ENCODE measurements at regions not wholly inside any gene's neighbourhood (a gene's known extent, or its start where the extent isn't known, plus 50 kb on each side); places are given as distances from the start of the nearest gene placed in this dataset.
"Not testable (repeated sequence)": the region's sequence is repeated elsewhere in the genome, so short reads cannot be mapped to it uniquely, and the experiment has no call there.

DNA sequence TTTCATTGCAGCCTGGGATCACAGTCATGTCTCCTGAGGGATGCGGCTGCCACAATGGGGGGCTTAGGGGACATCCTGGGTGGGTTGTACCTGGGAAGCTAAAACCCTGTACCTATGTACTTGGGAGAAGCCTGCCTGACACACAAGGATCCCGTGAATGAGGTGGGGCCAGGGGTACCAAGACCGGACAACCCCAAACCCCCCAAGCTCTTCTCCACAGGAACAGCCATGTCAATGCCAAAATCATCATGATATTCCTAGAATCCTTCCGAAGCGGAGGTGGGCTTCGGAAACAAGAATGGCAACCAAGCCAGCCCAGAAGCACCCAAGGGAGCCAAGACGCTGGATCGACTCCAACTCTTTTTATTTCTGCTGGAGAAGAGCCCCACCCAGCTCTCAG lies 260.3 kb upstream of the TCERG1L start:
- intact Hi-C loops (cut with DNase I, micrococcal nuclease) = no loop called here
- DNase-seq (no peak), ATAC-seq (no peak)

GRCh38 chr10:131573256-131573655 lies 261.7 kb upstream of the TCERG1L start:
- intact Hi-C loops (cut with DNase I, micrococcal nuclease) = no loop called here
- ATAC-seq = no peak
- DNase-seq = no peak

GRCh38 chr10:131573707-131574106 lies 262.2 kb upstream of the TCERG1L start:
- intact Hi-C loops (cut with DNase I, micrococcal nuclease) = no loop called here
- ATAC-seq = no peak
- DNase-seq = no peak

- intact Hi-C loops (cut with DNase I, micrococcal nuclease) = no loop called here
- DNase-seq (no peak), ATAC-seq (no peak)
These were observed 262.8 kb upstream of the TCERG1L start for GRCh38 chr10:131574363-131574706.

- DNase-seq (no peak), ATAC-seq (no peak)
- intact Hi-C loops (cut with DNase I, micrococcal nuclease) = no loop called here
These were observed 263.3 kb upstream of the TCERG1L start for GRCh38 chr10:131574707-131575430.

DNA sequence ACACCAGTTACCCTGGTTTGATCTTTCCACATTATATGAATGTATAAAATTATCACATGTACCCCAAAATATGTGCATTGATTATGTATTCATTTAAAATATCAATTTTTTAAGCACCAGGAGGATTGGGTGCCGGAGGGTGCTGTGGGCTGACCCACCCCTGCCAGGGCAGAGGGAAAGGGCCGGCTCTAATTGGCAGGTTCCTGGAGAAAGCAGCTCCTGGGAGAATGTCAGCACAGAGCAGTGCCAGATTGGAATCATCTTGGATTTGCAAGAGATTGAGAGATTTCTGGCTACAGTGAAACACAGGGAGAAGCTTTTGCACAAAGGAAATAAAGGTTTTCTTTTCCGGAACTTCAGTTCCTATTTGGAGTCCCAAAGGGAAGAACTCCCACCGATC lies 264.4 kb upstream of the TCERG1L start:
- intact Hi-C loops (cut with DNase I, micrococcal nuclease) = no loop called here
- ATAC-seq = no peak
- no peak for DNase-seq

- intact Hi-C loops (cut with DNase I, micrococcal nuclease) = no loop called here
- ATAC-seq = no peak
- DNase-seq = no peak
These were observed 265.0 kb upstream of the TCERG1L start for GRCh38 chr10:131576341-131577177.

- ATAC-seq = no peak
- DNase-seq = no peak
- intact Hi-C loops (cut with DNase I, micrococcal nuclease) = no loop called here
These were observed 265.6 kb upstream of the TCERG1L start for GRCh38 chr10:131577178-131577555.

DNA sequence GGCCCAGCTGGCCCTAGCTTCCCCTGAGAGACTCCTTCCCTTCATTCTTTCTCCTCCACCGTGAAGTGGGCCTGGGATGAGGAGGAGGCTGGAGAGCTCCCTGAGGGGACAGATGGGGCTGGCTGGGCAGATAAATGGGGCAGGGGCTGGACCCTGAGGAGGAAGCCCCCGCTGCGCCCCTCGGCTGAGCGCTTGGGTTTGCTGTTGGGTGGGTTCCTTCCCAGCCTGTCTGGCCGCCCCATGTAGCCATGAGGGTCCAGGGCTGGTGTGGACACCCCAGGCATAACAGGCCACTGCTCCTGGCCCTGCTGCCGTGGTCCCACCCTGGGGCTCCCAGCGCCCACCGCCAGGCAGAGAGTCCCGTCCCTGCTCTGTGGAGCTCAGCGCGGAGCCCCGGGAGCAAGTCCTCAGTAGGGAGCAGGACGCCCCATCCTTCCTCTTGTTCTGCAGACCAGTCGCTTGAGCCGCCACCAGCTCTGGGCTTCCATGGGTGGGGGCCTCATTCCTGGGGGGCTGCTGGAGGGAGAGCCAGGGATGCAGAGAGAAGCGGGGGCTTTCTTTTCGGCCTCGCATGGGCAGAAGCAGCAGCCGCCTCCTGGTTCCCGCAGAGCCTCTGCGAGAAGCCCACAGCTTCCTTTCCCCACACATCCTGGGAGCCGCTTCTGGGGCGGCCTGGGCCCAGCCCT lies 266.4 kb upstream of the TCERG1L start:
- DNase-seq = no peak
- intact Hi-C loops (cut with DNase I, micrococcal nuclease) = no loop called here
- ATAC-seq = no peak

GRCh38 chr10:131578472-131578970 lies 267.0 kb upstream of the TCERG1L start:
- ATAC-seq (no peak), DNase-seq (no peak)
- intact Hi-C loops (cut with DNase I, micrococcal nuclease) = no loop called here

- intact Hi-C loops (cut with DNase I, micrococcal nuclease) = no loop called here
- no peak for DNase-seq
These were observed 267.9 kb upstream of the TCERG1L start for GRCh38 chr10:131579251-131580071.

DNA sequence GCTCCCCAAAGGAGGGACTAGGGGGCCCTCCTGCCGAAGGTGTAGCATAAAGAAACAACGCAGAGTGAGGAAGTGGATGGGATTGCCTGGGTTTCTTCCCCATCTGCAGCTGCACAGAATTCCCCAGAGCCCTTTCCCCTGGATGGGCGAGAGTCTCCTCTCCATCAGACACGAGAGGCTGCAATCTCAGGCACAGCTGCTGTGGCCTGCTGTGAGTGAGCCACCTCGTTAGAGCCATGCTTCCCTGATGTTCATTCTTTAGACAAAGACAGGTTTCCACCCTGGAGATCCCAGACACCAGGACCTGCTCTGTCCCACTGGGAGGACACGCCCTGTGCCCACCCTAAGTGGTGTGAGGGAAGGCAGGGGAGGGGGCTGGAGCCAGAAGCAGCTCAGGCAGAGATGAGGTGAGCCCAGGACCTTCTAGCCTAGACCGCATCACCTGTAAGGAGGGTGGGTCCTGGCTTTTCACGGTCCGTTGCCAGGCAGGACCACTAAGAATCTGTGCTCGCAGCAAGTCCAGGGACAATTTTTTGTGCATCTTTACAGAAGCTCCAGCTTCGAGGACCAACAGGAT lies 268.6 kb upstream of the TCERG1L start:
- no peak for DNase-seq
- intact Hi-C loops (cut with DNase I, micrococcal nuclease) = no loop called here
- no peak for ATAC-seq

More at GRCh38 chr10:131579251-131580071, 267.9 kb upstream of the TCERG1L start:
- no peak for ATAC-seq

- no peak for DNase-seq
- intact Hi-C loops (cut with DNase I, micrococcal nuclease) = no loop called here
- no peak for ATAC-seq
These were observed 269.2 kb upstream of the TCERG1L start for GRCh38 chr10:131580674-131581073.

DNA sequence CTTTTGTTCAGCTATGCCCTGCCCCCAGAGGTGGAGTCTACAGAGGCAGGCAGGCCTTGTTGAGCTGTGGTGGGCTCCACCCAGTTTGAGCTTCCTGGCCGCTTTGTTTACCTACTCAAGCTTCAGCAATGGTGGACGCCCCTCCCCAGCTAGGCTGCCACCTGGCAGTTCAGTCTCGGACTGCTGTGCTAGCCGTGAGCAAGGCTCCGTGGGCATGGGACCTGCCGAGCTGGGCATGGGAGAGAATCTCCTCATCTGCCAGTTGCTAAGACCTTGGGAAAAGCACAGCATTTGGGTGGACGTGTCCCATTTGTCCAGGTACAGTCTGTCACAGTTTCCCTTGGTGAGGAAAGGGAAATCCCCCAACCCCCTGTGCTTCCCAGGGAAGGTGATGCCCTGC lies 270.0 kb upstream of the TCERG1L start:
- ATAC-seq; DNase-seq; intact Hi-C loops (cut with DNase I, micrococcal nuclease): not testable (repeated sequence)

DNA sequence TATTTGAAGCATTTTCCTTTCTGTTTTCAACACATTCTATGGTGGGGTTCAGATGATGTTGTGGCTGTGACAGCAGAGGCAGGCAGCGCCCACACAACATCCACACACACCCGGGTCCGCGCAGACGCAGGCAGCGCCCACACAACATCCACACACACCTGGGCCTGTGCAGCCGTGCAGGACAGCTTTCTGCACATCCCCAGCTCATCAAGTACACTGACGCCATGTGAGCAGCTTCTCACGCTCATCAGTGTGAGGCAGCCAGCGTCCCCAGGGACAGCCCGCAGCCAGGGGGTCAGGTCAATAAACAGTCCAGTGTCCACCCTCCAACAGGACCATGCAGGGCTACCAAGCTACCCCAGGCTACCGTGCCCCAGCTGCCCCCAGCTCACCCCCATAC lies 272.8 kb upstream of the TCERG1L start:
- intact Hi-C loops (cut with DNase I, micrococcal nuclease) = no loop called here
- DNase-seq (no peak), ATAC-seq (no peak)

GRCh38 chr10:131585761-131586160 lies 274.2 kb upstream of the TCERG1L start:
- intact Hi-C loops (cut with DNase I, micrococcal nuclease) = no loop called here
- ATAC-seq = no peak
- DNase-seq = no peak

DNA sequence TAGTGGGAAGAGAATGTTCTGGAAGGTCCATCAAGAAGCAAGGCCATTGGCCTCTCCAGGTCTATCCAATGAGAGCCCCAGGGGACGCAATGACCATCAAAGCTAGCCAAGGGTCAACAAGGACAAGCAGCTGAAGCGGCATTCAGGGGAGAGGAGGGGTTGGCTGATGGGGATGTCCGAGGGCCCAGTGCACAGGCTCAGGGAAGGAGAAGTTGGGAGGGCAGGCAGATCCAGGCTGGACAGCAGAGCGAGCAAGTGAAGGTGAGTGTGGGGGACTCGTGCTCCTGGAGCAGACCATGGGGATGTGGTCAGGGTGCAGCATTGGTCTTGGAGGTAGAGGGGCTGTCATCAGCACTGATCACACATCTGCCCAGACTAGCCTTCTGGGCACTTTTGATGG lies 275.4 kb upstream of the TCERG1L start:
- ATAC-seq (no peak), DNase-seq (no peak)
- intact Hi-C loops (cut with DNase I, micrococcal nuclease) = no loop called here

GRCh38 chr10:131587976-131588680 lies 276.6 kb upstream of the TCERG1L start:
- intact Hi-C loops (cut with DNase I, micrococcal nuclease) = no loop called here
- no peak for ATAC-seq
- DNase-seq = no peak
